Activated CD4-positive, alpha-beta T cell treated with anti-CD3 and anti-CD28 coated beads, Interleukin-2, amount 10 ng/mL, durations not matched to agents 7 days and 5 days (primary cell): ENCODE measurements at regions not wholly inside any gene's neighbourhood (a gene's known extent, or its start where the extent isn't known, plus 50 kb on each side); places are given as distances from the start of the nearest gene placed in this dataset. TPM values are rescaled to one million over a fixed set of nuclear protein-coding genes. Genes with fewer than 3 reads are reported as not detected.

ENCODE experiments used
- CTCF ChIA-PET: fragments of 350-600 bp; sonication (Branson Sonifier 250); formaldehyde crosslinking; loops from one replicate; lab custom pipeline; 2021; ENCODE audit warnings: antibody characterized with exemption; lab: Charles Lee
- POLR2A ChIA-PET: fragments of 350-600 bp; sonication (Branson Sonifier 250); formaldehyde crosslinking; loops from one replicate; lab custom pipeline; 2021; ENCODE audit warnings: antibody characterized with exemption; lab: Charles Lee
- DNase-seq: peaks from one replicate; pipeline ENCODE4 v3.0.0-alpha.2; 2020
- H3K27ac Mint-ChIP-seq: one replicate; pipeline ENCODE4 v1.8.0; 2021; ENCODE audit warnings: mild to moderate bottlenecking, moderate library complexity, mixed read lengths
- H3K27me3 Mint-ChIP-seq: one replicate; pipeline ENCODE4 v1.8.0; 2021; ENCODE audit warnings: mixed read lengths
- H3K36me3 Mint-ChIP-seq: one replicate; pipeline ENCODE4 v1.8.0; 2021; ENCODE audit warnings: low read depth, mixed read lengths
- H3K4me1 Mint-ChIP-seq: one replicate; pipeline ENCODE4 v1.8.0; 2021; ENCODE audit warnings: mixed read lengths
- H3K4me3 Mint-ChIP-seq: one replicate; pipeline ENCODE4 v1.8.0; 2021; ENCODE audit warnings: mild to moderate bottlenecking, moderate library complexity, mixed read lengths
- H3K9me3 Mint-ChIP-seq: one replicate; pipeline ENCODE4 v1.8.0; 2021; ENCODE audit warnings: mixed read lengths
- microRNA-seq: library from miRNA; unstranded; fragments of <30 nt; microRNA quantifications from one replicate; pipeline ENCODE4 v1.2.0, GENCODE V29; 2021; ENCODE audit warnings: borderline microRNAs expressed, borderline replicate concordance

GRCh38 chr12:112734859-112735695 lies 56.5 kb upstream of the RPH3A start:
- no peak overlapping the region for H3K4me3 Mint-ChIP-seq
- H3K27me3 Mint-ChIP-seq = peaks cover 10% of the 10 kb centered on the region
- DNase-seq = no peak

GRCh38 chr12:112738531-112738930 lies 53.0 kb upstream of the RPH3A start:
- Mint-ChIP-seq H3K27ac (no peak overlapping the region), H3K9me3 (no peaks in the 10 kb centered on the region), H3K36me3 (no peaks in the 10 kb centered on the region), H3K27me3 (peaks cover 20% of the 10 kb centered on the region), H3K4me3 (no peak overlapping the region), H3K4me1 (no peaks in the 10 kb centered on the region)
- no peak for DNase-seq
- CTCF ChIA-PET = interaction anchor here (1.2 kb wide), 2 partner anchors 10 to 16 kb away, joined by 3 read pairs; no protein-coding TSS in a partner anchor
- POLR2A ChIA-PET = no interaction called here

More at GRCh38 chr12:112734859-112735695, 56.5 kb upstream of the RPH3A start:
- no peaks in the 10 kb centered on the region for H3K4me1 Mint-ChIP-seq
- H3K9me3 Mint-ChIP-seq = no peaks in the 10 kb centered on the region
- ChIA-PET POLR2A (no interaction called here), CTCF (interaction anchor here (0.6 kb wide), 1 partner anchor 83 kb away, joined by 3 read pairs; no protein-coding TSS in a partner anchor)
- H3K36me3 Mint-ChIP-seq = no peaks in the 10 kb centered on the region
- H3K27ac Mint-ChIP-seq = no peak overlapping the region

- Mint-ChIP-seq H3K27ac (no peak overlapping the region), H3K27me3 (peaks cover 17% of the 10 kb centered on the region), H3K9me3 (no peaks in the 10 kb centered on the region), H3K4me3 (no peak overlapping the region), H3K36me3 (no peaks in the 10 kb centered on the region), H3K4me1 (no peaks in the 10 kb centered on the region)
- no peak for DNase-seq
- POLR2A ChIA-PET = no interaction called here
- CTCF ChIA-PET = no interaction called here
Measured at GRCh38 chr12:112740387-112740934, 51.1 kb upstream of the RPH3A start.

- no peaks in the 10 kb centered on the region for H3K4me1 Mint-ChIP-seq
- POLR2A ChIA-PET = no interaction called here
- DNase-seq = no peak
- no peaks in the 10 kb centered on the region for H3K36me3 Mint-ChIP-seq
- CTCF ChIA-PET = no interaction called here
- peaks cover 24% of the 10 kb centered on the region for H3K27me3 Mint-ChIP-seq
- H3K9me3 Mint-ChIP-seq = no peaks in the 10 kb centered on the region
- no peak overlapping the region for H3K4me3 Mint-ChIP-seq
- no peak overlapping the region for H3K27ac Mint-ChIP-seq
Measured at GRCh38 chr12:112741106-112741505, 50.4 kb upstream of the RPH3A start.

Small RNAs in the stretch of these regions (microRNA-seq; reads per million reads assigned to microRNA genes)
- not detected for gene MIR1302-1
